Stimulated activated naive CD8-positive, alpha-beta T cell treated with anti-CD3 and anti-CD28 coated beads, Interleukin-15, amount 100 ng/mL, for 72 hours (primary cell): ENCODE measurements at regions not wholly inside any gene's neighbourhood (a gene's known extent, or its start where the extent isn't known, plus 50 kb on each side); places are given as distances from the start of the nearest gene placed in this dataset.

Experiments used
- ATAC-seq: fragments of 150-1000 bp; cut with Tn5 transposase; 2 replicates; pipeline ENCODE4 v1.10.0; 2021; ENCODE audit warnings: mild to moderate bottlenecking, moderate library complexity
- DNase-seq, 2 donors: peaks; one replicate each; pipeline ENCODE4 v3.0.0; 2021 to 2022
- H3K27ac Mint-ChIP-seq, 2 donors: one replicate each; pipeline ENCODE4 v1.8.0; 2022; ENCODE audit warnings: mild to moderate bottlenecking in 2 of 2, mixed read lengths in 2 of 2, moderate library complexity in 2 of 2
- H3K27me3 Mint-ChIP-seq: one replicate; pipeline ENCODE4 v1.8.0; 2022; ENCODE audit warnings: mixed read lengths
- H3K4me1 Mint-ChIP-seq: one replicate; pipeline ENCODE4 v1.8.0; 2022; ENCODE audit warnings: mild to moderate bottlenecking, mixed read lengths
- H3K4me3 Mint-ChIP-seq, 2 donors: one replicate each; pipeline ENCODE4 v1.8.0; 2022; ENCODE audit warnings: mild to moderate bottlenecking in 2 of 2, mixed read lengths in 2 of 2, moderate library complexity in 1 of 2
- H3K9me3 Mint-ChIP-seq, 2 donors: one replicate each; pipeline ENCODE4 v1.8.0; 2022; ENCODE audit warnings: mixed read lengths in 2 of 2

DNA sequence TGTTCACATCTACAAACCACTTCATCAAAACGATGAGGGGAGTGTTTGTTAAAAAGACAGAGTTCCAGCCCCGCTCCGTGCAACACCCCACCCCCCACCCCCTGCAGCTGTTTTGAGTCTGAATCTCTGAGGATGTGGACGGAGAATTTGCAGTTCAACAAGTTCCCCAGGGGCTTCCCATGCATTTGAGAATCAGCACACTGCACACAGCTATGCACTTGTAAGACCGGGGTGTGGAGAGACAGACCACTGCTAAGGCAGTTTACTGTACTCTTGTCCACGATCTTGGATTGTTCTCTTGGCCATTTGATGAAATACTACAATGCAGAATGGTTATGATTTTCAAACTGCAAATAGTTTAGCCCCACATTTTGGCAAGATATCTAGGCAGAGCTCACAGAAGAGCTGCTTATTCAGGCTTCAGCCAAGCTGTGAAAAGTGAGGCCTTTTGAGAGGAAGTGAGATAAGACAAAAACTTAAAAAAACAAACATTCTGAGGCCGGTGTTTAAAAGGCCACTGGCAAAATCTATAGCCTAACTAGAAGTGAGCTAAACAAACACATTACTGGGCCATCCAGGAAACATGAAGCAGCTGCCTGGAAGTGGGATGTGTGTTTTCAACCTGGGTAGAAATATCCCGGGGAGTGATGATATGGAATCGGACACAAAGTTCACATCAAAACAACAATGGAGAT, 308.2 kb upstream of the ADAMTS9 start:
- ATAC-seq (no peak), DNase-seq (no peak)
- Mint-ChIP-seq H3K27ac (no peak overlapping the region), H3K4me1 (no peaks in the 10 kb centered on the region), H3K27me3 (no peaks in the 10 kb centered on the region), H3K4me3 (no peak overlapping the region), H3K9me3 (no peaks in the 10 kb centered on the region)

DNA sequence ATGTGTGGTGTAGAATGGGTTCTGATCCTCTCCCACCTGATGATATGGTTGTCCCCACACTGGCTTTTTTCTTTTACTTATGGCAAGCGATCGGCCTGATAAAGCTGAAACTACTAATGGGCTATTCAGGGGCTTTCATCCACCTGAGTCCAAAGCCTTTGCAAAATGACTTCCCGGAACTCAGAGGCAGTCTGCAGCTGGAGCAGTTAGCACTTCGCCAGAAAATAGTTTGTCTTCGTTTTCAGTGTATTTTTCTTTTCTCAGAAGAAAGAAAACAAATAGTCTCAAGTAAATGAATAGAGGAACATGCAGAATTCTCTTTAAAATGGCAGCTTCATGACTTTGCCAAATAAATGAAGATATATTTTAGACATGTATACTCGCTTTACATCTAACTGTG, 306.0 kb upstream of the ADAMTS9 start:
- no peaks in the 10 kb centered on the region for H3K9me3 Mint-ChIP-seq
- H3K4me3 Mint-ChIP-seq = no peak overlapping the region
- no peaks in the 10 kb centered on the region for H3K4me1 Mint-ChIP-seq
- ATAC-seq (no peak), DNase-seq (no peak)
- H3K27me3 Mint-ChIP-seq = no peaks in the 10 kb centered on the region
- no peak overlapping the region for H3K27ac Mint-ChIP-seq

DNA sequence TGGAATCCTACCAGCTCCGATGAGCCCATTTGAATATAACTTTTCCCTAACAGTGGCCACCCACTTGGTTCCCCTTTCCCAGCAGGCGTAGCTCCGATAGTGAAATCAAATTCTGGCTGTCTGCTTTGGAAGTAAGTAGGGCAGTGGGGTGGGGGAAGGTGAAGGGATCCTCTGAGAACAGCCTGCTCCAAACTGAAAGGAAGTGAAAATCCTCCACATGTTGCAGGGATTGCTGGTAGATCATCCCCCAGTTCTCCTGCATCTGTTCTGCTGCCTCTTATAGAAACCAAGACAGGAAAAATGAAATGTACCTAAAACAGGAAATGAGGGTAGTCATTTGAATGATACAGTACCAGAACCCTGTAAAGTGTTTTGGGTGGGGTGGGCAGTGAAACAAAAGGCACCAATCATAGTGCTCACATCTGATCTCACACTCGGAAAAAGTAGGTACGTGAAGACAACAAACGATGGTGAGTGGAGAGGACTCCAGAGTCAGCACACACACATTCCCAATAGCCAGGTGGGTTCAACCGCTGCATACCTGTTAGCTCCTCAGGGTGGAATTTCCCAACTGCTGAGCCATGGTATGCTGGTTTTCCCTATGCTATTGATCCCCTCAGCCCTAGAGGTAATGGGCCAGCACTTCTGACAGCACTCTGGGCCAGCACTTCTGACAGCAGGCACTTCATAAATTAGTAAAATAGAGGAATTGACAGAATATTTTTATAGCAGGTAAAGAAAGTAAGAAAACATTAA, 304.9 kb upstream of the ADAMTS9 start:
- ATAC-seq = no peak
- Mint-ChIP-seq H3K4me3 (no peak overlapping the region), H3K4me1 (no peaks in the 10 kb centered on the region), H3K9me3 (peaks cover 2 to 7% of the 10 kb centered on the region in 2 donors), H3K27ac (no peak overlapping the region), H3K27me3 (no peaks in the 10 kb centered on the region)
- DNase-seq = no peak

DNA sequence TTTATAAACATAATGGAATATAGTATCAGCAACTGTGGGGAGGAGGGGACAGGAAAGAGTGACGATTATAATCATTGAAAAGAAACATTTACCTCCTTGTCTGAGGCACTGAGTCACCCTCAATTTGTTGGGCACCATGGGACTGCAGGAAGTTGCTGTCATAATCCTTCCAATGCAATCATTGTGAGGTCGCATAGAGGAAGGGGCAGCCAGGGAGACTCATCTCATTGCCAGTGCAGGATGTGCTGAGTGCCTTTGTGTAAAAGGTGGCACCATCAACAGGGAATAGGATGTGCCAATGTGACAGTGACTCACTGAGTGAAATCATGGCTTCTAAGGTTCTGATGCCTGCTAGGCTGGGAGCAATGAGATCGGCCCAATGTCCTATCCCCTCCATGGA, 300.4 kb upstream of the ADAMTS9 start:
- ATAC-seq = no peak
- no peaks in the 10 kb centered on the region for H3K4me1 Mint-ChIP-seq
- DNase-seq = no peak
- no peaks in the 10 kb centered on the region for H3K27me3 Mint-ChIP-seq
- no peak overlapping the region for H3K27ac Mint-ChIP-seq
- no peak overlapping the region for H3K4me3 Mint-ChIP-seq
- H3K9me3 Mint-ChIP-seq = peaks cover 16 to 17% of the 10 kb centered on the region in 2 donors

DNA sequence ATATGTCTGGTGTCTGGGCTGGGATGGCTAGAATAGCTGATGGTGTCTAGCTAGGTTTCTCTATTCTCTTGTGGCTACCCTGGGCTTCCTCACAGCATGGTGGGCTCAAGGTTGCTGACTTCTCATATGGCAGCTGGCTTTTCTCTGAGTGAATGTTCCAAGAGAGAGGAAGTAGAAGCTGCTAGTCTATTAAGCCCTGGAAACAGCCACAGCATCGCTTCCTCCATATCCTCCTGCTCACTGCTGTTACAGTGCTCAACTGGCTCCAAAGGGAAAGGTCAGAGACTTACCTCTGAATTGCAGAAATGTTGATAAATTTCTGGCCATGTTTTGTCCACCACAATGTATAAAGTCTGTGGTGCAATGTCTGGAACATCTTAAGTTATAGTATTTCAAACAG, 299.9 kb upstream of the ADAMTS9 start:
- no peak for ATAC-seq
- Mint-ChIP-seq H3K27me3 (no peaks in the 10 kb centered on the region), H3K4me3 (no peak overlapping the region), H3K27ac (no peak overlapping the region), H3K4me1 (no peaks in the 10 kb centered on the region), H3K9me3 (peaks cover 16 to 17% of the 10 kb centered on the region in 2 donors)
- no peak for DNase-seq

DNA sequence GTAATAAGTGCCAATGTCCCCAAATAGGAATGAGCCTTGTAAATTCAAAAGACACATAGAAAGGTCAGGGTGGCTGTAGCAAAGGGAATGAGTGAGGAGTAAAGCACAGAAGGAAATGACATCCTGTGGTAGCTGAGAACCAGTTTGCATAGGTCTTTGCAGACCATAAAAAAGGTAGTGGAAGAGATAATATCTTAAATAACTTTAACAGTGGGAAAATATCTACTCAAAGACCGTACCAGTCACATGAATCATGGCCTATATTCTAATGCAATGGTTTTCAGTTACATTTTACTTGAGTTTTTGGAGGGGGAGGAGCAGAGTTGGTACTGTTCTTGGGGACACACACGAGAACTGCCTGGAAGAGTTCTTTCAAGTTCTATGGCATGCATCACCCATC, 297.3 kb upstream of the ADAMTS9 start:
- no peak overlapping the region for H3K4me3 Mint-ChIP-seq
- H3K4me1 Mint-ChIP-seq = no peaks in the 10 kb centered on the region
- ATAC-seq (no peak), DNase-seq (no peak)
- H3K27ac Mint-ChIP-seq = no peak overlapping the region
- no peaks in the 10 kb centered on the region for H3K27me3 Mint-ChIP-seq
- H3K9me3 Mint-ChIP-seq = peaks cover 16 to 17% of the 10 kb centered on the region in 2 donors

DNA sequence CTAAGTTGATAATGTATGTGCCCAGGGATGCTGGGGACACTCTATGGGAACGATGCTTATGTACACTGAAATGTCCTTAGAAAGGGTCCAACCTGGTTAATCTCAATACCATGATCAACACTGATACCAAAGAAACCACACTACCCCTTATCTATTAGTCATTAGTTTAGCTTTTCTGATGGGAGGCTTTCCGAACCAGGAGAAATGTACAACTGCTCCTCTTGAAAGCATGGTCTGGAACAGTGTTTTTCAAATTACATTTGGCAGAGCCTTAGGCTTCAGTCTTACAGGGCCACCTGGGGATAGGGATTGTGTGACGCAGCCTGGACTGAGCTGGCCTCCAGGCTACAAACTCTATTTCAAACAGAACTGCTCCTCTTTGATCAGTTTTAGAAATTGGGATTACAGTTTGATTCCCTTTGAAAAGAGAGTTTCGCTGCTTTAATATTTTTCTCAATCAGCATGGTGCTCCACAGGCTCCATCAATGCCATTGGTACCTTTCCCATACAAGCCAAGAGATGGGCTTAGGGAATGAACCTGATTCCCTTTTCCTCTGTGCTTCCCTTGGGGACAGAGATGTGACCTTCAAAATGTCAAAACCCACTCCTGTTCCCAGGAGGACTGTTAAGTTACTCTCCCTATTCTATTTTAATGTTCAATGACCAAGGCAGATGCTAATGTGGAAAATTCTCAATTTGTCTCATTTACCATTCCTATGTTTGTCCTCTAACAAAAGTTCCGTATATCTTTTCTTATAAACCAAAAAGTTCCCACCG, 296.0 kb upstream of the ADAMTS9 start:
- Mint-ChIP-seq H3K4me3 (no peak overlapping the region), H3K27me3 (no peaks in the 10 kb centered on the region), H3K27ac (no peak overlapping the region)

DNA sequence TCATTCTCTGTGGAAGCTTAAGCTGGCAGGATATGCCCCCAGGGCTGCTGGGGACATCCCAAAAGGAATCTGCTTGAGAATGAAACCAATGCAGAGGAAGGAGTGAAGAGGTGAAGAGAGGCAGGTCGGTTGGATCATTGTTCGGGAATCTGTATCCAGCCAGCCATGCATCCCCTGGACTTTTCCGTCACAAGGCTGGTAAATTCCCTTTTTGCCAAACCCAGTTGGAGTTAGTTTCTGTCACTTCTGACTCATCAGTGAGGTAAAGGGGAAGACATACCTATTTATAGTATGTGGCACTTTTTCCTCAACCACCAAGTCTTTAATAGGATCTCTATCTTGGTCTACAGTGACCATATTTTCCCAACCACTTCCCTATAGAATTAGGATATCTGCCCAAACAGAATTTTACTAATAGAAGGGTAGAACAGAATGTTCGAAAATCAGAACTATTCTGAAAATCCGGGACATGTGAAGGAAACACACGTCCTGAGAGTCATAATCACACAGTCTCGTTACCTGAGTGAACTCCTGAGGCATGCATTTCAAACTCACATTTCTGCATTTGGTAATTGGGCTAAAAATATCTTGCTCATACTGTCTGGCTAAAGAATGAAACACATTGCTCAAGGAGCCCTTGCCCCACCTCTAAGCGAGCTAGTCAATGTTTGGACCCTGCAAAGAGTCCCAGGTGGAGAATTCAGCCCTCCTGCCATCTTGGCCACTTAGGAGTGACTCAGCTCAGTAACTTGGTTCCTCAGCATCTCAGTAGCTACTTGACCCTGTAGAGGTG, 289.7 kb upstream of the ADAMTS9 start:
- DNase-seq (no peak), ATAC-seq (no peak)
- no peak overlapping the region for H3K27ac Mint-ChIP-seq
- H3K9me3 Mint-ChIP-seq = peaks cover 6 to 7% of the 10 kb centered on the region in 2 donors
- peaks cover 8% of the 10 kb centered on the region for H3K4me1 Mint-ChIP-seq
- no peaks in the 10 kb centered on the region for H3K27me3 Mint-ChIP-seq
- no peak overlapping the region for H3K4me3 Mint-ChIP-seq

More for the DNA sequence above, 296.0 kb upstream of the ADAMTS9 start:
- Mint-ChIP-seq H3K4me1 (no peaks in the 10 kb centered on the region), H3K9me3 (peaks cover 16 to 17% of the 10 kb centered on the region in 2 donors)
- ATAC-seq = no peak
- DNase-seq = no peak

DNA sequence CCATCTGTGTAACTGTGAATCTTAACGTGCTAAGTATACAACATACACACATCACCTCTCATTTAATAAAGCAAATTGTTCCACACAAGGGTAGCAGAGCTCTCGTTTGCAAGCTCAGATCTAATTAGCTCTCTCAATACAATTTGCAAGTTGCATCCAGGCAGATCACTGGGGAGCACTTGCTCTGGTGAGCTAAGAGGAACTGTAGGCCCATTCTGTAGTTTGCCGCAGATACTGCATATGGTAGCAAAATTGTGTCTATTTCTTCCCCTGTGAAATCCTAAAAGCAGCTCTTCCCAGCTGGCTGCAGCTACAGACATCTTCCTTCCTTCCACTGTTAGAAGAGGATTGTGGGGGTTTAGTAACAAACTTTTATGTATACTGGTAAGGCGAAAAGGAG, 288.7 kb upstream of the ADAMTS9 start:
- Mint-ChIP-seq H3K9me3 (peaks cover 6 to 7% of the 10 kb centered on the region in 2 donors), H3K27me3 (no peaks in the 10 kb centered on the region), H3K4me1 (peaks cover 8% of the 10 kb centered on the region), H3K27ac (no peak overlapping the region), H3K4me3 (no peak overlapping the region)
- no peak for ATAC-seq
- DNase-seq = no peak

DNA sequence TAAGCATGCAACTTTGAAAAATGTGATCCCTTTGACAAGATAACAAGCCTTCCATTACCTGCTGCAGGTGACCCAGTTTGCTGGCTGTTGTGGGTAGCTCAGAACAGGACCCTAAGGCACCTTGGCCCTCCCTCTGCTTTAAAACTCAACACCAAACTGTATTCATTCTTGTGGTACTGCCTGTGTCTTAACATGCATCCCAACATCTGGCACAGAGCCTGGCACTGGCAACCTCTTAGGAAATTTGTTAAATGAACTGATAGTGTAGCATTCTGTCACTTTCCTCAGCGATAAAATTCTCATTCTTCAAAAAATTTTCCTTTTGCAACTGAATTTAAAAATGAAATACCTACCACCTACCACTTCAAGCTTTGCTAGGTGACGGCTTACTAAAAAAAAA, 287.3 kb upstream of the ADAMTS9 start:
- H3K4me3 Mint-ChIP-seq = no peak overlapping the region
- H3K27me3 Mint-ChIP-seq = no peaks in the 10 kb centered on the region
- H3K9me3 Mint-ChIP-seq = peaks cover 16 to 17% of the 10 kb centered on the region in 2 donors

DNA sequence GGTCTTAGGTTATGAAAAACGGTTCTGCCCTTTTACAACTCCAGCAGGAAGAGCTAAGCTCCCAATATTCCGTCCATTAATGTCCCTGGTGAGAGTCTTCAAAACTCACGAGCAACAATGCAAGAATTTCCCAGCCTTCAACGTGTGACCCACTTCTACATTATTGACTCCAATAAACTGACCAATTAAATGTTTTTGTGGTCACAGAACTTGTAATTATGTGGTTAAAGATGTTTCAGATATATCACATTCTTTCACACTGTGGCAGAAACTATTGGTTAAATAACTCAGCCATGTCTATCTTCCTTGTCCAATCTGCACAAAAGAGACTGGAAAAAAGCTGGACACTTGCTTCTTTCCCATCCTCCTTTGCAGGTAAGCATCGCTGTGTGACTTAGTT, 286.6 kb upstream of the ADAMTS9 start:
- no peak for DNase-seq
- Mint-ChIP-seq H3K9me3 (peaks cover 16 to 23% of the 10 kb centered on the region in 2 donors), H3K4me3 (no peak overlapping the region), H3K27me3 (no peaks in the 10 kb centered on the region), H3K4me1 (peaks cover 8% of the 10 kb centered on the region), H3K27ac (no peak overlapping the region)
- no peak for ATAC-seq

More for the DNA sequence above, 287.3 kb upstream of the ADAMTS9 start:
- peaks cover 8% of the 10 kb centered on the region for H3K4me1 Mint-ChIP-seq
- no peak overlapping the region for H3K27ac Mint-ChIP-seq
- ATAC-seq (no peak), DNase-seq (no peak)

DNA sequence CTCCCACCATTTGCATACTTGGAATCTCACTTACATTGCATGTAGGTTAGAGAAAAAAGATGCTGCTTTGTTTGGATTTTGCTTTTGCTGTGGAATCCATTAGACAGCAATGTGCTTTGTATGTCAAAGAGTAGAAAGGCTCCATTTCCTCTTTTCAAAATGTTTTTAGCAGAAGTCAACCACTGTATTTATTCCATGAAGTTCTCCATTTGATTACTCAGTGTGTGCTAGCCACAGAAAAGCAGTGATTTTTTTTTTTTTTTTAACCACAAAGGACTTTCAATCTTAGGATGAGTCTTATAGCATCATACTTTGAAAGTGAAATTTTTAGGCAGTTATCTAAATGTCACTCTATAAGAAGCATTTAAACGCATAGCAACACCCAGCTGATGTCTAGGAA, 285.0 kb upstream of the ADAMTS9 start:
- peak; percentile 67 for ATAC-seq
- H3K27ac Mint-ChIP-seq = no peak overlapping the region

DNA sequence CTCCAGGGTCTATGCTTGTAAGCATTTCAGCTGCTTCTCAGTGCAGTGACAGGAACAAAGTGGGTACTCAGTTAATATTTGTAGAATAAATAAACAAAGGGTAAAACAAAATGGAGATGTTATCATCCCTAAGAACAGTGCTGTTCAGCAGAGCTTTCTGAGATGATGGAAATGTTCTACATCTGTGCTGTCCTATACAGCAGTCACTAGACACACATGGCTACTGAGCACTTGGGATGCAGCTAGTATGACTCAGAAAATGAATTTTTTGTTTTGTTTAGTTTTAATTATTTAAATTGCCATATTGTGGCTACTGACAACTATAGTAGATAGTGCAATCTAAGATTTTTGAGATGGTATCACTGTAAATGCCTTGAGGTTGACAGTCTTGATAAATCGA, 283.8 kb upstream of the ADAMTS9 start:
- no peak overlapping the region for H3K4me3 Mint-ChIP-seq
- H3K27ac Mint-ChIP-seq = no peak overlapping the region
- peaks cover 8% of the 10 kb centered on the region for H3K4me1 Mint-ChIP-seq
- H3K9me3 Mint-ChIP-seq = peaks cover 13 to 39% of the 10 kb centered on the region in 2 donors
- DNase-seq = no peak
- H3K27me3 Mint-ChIP-seq = no peaks in the 10 kb centered on the region
- no peak for ATAC-seq

More for the DNA sequence above, 285.0 kb upstream of the ADAMTS9 start:
- Mint-ChIP-seq H3K4me3 (no peak overlapping the region), H3K27me3 (no peaks in the 10 kb centered on the region), H3K9me3 (peaks cover 16 to 27% of the 10 kb centered on the region in 2 donors), H3K4me1 (peaks cover 8% of the 10 kb centered on the region)
- no peak for DNase-seq

DNA sequence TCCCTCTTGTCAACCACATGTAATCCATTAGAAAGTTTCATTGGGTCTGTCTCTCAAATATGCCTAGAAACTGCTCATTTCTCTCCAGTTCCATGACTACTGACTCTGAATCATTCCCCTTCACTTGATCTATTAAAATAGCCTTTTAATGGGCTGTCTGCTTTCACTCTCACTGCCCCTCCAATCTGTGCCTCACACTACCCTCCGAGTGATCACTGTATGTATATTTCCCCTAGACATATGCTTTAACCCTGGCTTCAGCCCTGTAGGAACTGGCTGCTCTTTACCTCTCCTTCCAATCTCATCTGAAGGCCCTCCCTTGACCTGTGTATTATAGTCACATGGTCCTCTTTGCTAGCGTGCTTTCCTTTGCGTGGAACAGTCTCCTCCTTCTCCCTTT, 282.8 kb upstream of the ADAMTS9 start:
- H3K27ac Mint-ChIP-seq = no peak overlapping the region
- peaks cover 8% of the 10 kb centered on the region for H3K4me1 Mint-ChIP-seq
- no peak for ATAC-seq

DNA sequence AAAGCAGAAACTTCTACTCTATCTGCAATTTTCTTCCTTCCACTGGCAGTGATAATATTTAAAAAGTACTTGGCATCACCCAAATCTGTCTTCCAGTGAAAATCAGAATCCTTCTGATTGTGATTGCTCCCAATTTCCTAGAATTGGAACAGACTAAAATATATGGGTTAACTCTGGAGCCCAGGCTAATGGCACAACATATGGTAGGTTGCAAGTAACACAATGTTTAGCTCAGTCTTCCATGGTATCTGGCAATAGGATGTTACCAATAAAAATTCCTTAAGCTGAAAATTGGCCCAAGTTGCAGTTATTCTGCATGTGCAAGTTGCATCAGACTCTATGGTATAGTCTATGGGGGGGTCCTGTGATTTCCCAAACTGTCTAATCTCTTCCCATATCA, 273.5 kb upstream of the ADAMTS9 start:
- Mint-ChIP-seq H3K4me3 (no peak overlapping the region), H3K9me3 (peaks cover 4 to 22% of the 10 kb centered on the region in 2 donors)

More for the DNA sequence above, 282.8 kb upstream of the ADAMTS9 start:
- Mint-ChIP-seq H3K27me3 (no peaks in the 10 kb centered on the region), H3K4me3 (no peak overlapping the region), H3K9me3 (peaks cover 9 to 39% of the 10 kb centered on the region in 2 donors)
- DNase-seq = no peak

More for the DNA sequence above, 273.5 kb upstream of the ADAMTS9 start:
- DNase-seq (no peak), ATAC-seq (no peak)
- H3K27me3 Mint-ChIP-seq = no peaks in the 10 kb centered on the region
- H3K27ac Mint-ChIP-seq = no peak overlapping the region
- H3K4me1 Mint-ChIP-seq = no peaks in the 10 kb centered on the region
